GM11168 (cell line): ENCODE measurements at regions not wholly inside any gene's neighbourhood (a gene's known extent, or its start where the extent isn't known, plus 50 kb on each side); places are given as distances from the start of the nearest gene placed in this dataset.

ENCODE experiments used
- in situ Hi-C: fragments of 300-500 bp; cut with MboI; formaldehyde crosslinking; loops from one replicate; pipeline ENCODE4 v1.12.0; 2022; ENCODE audit warnings: low sequenced_read_pairs; ENCODE audit not compliant: unreplicated experiment

DNA sequence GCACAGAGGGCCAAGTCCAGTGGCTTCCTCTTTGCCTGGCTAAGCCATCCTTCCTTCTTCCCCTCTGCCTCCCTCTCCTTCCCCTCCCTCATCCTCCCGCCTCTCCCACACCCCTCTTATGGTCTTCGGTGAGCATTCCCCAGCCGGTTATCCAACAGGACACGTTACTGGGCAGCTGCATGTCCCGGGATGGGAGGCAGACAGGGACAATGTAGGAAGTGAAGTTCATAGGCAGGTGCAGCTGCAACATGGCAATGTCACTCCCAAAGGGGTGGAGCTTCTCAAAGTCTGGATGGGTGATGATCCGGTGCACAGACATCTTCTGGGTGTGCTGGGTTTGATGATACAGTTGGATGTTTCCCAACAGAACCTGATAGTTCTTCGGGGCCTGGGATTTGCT, 71.4 kb upstream of the SPTLC1 start:
- in situ Hi-C loops: no loop called here

DNA sequence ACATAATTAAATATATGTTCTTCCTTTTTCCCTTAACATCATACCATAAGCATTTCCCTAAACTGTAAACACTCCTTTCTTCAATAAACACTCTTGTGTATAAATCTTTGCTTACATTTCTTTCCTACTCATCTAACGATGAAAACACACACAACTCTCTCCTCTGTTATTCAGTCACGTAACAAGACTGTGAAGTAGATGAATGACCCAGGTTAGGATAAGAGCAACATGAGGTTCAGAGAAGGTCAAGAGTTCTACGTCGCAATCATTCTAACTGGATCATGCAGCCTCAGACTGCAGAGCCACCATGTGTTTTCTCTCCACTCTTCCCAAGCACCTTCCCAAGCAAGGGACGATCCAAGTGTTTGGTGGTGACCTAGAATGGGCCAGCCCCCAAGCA, 70.5 kb upstream of the SPTLC1 start:
- in situ Hi-C loops: no loop called here

DNA sequence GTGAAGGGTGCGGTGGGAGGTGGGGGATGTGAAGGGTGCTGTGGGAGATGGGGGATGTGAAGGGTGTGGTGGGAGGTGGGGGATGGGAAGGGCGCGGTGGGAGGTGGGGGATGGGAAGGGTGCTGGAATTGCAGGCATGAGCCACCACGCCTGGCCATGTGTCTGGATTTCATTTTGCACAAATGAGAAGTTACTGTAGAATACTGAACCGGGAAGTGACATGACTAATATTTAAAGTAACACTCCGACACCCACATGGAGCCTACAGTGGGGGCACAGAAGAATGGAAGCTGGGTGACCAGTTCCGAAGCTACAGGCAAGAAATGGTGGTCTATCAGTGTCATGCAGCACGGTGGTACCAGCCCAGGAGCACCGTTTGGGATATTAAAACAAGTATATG, 69.9 kb upstream of the SPTLC1 start:
- in situ Hi-C loops: no loop called here

DNA sequence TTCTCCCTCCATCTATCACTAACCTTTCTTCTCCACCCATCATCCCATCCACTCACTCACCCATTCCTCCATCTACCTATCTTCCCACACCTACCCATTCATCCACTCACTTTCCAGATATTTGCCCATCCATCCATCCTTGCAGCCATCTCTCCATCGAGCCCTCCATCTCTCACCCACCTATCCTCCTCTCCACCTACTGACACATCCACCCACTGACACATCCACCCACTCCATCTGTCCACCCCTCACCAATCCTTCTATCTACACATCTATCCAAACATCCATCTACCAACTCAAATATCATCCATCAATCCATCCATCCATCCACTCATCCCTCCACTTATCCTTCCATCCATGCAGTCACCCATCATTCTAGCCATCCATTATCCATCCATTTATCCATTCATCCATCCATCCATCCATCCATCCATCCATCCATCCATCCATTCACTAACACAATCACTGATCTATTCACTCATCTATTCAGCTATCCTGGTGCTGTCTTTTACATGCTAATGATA, 68.9 kb upstream of the SPTLC1 start:
- in situ Hi-C loops: no loop called here

DNA sequence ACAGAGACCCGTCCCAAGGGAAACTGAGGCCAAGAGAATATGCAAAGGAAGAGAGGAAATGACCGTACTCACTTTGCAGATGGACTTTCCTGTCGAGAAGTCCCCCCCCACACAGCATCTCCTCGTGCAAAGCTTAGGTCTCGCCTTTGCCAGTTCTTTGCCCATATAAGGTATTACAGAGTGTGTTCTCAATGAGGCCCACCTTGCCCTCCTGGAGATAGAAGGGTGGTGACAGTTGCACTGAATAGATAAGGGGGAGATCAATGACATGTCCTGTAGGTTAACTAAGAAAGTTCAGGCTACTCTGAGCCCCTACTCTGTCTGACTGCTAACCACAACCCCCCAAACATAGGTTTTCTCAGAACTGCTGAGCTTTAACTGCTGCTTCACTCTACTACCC, 68.2 kb upstream of the SPTLC1 start:
- in situ Hi-C loops: no loop called here

DNA sequence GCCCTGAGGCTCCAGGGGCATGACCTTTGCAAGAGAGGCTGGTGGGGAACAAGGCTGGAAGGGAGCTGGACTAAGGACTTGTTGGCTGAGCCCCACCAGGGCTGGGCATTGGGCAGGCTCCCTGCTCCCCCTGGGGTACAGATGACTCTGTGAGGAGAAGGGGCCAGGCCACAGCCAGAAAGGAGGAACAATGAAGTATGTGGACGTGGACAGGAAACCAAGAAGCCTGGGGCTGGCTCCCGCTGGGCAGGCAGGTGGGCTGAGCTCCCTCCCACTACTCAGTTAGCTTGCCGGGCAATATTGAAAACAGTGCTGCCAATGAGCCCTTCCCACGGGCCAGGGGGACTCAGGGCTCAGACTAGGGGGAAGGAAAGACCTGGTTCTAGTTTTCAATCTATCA, 66.1 kb upstream of the SPTLC1 start:
- in situ Hi-C loops: no loop called here

DNA sequence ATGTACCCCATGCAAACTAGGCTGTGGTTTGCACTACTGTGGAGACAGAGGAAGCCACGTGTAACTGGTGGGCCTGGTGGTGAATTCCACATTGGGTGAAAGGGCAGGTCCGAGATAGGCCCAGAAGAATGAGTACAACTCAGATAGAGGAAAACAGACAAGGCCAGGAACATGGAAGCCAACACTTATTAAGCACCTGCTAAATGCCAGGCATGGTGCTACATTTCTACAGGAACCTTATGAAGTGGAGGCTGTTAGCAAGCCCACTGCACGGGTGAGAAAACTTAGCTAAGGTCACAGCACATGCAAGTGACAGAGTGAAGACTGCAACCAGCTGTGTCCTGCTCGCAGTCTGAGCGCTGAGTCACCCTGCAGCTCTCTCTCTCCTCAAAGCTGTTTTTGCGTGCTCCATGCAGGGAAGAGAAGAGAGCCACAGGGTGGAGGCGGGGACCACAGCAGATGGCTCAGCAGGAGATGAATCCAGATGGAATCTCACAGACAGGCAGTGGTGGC, 65.5 kb upstream of the SPTLC1 start:
- in situ Hi-C loops: no loop called here

DNA sequence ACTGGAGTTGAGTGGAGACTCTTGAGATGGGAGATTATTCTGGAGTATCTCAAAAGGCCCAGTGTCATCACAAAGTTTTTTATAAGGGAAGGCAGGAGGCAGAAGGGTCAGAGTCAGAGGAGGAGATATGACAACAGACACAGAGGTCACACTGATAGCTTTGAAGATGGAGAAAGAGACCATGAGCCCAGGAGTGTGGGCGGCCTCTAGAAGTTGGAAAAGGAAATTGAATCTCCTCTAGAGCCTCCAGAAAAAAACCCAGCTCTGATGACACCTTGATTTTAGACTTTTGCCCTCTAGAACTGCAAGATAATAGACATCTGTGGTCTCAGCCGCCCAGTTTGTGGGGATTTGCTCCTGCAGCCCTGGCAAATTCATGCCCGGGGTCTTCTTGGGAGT, 64.8 kb upstream of the SPTLC1 start:
- in situ Hi-C loops: no loop called here

DNA sequence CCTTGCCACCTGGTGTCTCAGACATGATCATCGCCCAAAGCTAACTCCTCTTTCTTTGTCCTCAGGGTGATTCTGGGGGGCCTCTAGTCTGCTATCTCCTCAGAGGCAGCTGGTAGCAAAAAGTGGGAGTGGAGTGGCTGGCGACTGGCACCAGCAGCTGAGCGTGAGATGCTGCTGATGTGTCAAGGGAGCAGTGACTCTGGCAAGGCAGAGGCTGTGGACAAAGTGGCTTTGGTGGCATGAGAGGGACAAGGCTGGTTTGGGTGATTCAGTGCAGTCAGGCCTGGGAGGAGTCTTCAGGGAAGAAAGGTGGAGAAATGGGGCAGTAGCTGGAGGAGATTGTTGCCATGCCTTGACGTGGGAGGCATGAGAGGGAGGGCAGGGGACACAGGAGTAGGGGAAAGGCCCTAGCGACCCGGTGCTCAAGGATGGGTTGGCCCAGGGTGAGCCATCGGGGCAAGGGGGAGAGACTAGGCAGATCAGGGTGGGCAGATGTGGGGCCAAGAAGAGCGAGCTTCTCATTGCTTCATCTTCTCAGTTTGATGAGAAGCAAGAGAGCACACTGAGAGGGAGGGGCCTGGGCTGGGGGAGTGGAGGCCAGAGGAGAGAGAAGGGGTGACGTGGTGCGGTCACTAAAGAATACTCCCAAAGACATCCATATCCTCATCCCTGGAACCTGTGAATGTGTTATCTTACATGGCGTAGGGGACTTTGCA, 64.2 kb upstream of the SPTLC1 start:
- in situ Hi-C loops: no loop called here

DNA sequence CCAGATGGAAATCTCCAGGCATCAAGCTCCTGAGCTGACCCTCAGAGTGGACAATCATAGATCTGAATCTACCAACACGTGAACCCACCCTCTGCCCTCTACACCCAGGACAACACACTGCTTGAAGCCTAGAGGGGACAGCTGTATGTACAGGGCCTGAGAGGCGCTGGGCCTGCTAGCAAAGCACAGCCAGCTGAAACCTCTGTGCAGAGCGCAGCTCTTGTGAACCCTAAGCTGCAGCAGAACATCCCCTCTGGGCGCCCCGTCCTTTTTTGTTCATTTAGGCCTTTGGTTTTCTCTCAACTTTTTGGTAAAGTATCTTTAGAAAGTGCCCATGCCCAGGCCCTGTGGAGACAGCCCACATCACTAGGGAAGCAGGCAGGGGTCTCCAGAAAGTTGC, 62.4 kb upstream of the SPTLC1 start:
- in situ Hi-C loops: no loop called here

DNA sequence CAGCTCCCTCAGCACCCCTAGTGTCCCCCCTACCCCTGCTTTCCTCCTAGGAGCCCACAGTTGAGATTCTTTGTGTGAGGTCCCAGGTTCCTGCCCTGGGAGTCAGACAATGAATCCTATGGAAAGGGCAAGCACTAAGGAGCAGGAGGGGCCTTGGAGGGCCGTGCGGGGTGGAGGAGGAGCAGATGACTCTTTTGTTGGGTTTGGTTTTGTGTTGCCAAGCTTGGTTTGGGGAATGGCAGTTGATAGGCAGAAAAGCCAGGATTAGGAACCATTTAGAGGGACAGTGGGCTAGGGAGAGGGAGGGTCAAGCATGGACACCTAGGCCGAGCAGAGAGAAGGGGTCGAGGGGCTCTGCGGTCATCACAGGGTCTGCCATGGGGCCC, 61.6 kb upstream of the SPTLC1 start:
- in situ Hi-C loops: no loop called here

DNA sequence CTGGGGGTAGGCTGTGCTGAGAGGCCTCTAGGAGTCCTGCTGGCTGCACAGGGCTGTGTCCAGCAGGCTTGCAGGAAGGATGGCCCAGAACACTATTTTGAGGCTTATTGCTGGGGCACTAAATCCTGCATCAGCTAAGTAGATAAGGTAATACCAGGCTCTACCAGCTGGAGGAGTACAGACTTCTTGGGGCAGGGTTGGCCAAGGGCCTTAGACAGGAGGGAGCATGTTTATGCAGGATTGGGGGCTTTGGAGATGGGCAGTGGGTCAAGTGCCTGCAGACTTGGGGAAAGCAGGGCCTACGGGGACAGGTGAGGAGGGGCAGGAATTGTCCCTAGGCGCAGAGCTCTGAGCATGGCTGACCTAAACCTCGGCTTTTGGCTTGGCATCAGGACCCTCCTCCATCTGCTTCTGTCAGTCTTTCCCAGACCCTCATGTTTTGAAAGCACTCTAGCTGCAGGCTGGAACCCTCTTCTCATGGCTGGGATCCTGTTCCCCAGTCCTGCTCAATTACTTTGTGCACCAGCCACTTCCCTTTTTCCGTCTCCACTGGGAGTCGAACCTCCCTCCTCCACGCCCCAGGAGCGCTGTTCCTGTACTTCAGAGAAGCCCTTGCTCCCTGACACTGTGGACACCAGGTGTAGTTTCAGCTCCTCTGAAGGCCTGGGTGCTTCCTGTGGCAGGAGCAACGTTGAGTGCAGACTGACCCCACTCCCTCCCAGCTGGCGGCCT, 61.0 kb upstream of the SPTLC1 start:
- in situ Hi-C loops: no loop called here

DNA sequence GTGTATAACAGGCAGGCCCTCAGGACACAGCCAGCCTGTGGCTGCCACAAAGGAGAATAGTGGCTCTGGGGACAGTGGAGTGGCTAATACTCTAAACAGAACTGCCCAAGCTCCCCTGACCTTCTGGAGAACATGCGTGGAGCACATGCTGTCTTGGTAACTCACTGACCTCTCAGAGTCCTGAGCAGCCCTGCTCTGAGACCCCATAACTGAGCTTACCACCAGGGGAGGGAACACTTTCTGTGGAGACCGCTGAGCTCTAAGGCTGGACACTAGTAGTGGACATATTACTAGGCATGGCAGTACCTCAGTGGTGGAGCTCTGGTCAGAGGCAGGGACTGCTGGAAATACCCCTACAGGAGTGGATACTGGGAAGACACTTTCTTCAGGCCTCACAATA, 60.2 kb upstream of the SPTLC1 start:
- in situ Hi-C loops: no loop called here

DNA sequence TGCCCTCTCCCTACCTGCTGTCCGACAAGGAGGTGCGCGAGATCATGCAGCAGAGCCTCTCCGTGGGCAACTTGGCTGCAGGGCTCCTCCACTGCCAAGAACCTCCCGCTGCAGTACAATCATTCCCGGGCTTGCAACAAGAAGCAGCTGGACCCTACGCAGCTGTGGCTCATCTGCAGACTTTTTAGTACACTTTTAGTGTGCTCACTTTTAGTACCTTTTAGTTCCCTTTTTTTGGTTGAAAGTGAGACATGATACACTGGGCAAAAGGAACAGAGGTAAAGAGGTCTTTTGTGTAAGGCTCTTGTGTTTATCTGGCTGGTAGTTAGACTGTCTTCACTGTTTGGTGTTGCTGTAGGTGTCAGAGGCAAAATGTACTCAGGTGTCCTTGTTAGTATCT, 58.1 kb upstream of the SPTLC1 start:
- in situ Hi-C loops: no loop called here

DNA sequence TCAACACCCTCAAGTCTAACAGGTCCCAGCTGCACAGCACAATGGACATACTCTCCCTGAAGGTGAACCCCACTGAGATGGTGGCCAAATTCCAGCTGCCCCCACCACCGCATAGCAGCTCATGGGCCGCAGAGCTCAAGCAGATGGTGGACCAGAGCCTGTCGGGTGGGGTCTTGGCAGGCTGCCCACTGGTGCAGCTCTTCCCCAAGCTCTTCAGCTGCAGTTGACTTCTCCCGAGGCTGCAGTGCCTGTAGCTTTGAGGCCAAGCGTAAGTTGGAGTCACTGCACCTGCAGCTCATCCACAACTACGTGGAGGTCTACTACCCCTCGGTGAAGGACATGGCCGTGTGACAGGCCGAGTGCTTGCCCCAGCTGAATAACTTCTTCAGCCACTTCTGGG, 56.6 kb upstream of the SPTLC1 start:
- in situ Hi-C loops: no loop called here

DNA sequence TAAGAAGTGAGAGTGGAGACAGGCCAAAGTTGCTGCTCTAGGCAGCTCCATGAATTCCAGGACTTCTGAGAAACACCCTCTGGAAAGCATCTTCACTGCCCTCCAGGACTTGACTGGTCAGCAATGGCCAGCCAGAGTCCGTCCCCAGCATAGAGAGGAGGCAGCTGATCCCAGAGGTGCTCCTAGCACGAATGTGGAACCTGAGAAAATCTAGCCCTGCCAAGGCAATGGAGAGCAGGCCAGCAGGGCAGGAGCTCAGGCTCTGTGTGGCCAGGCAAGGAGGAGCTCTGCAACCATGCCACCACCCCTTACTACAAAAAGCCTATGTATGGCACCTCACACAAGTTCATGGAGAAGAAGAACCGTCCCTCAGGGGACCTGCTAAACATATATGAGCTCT, 56.1 kb upstream of the SPTLC1 start:
- in situ Hi-C loops: no loop called here

DNA sequence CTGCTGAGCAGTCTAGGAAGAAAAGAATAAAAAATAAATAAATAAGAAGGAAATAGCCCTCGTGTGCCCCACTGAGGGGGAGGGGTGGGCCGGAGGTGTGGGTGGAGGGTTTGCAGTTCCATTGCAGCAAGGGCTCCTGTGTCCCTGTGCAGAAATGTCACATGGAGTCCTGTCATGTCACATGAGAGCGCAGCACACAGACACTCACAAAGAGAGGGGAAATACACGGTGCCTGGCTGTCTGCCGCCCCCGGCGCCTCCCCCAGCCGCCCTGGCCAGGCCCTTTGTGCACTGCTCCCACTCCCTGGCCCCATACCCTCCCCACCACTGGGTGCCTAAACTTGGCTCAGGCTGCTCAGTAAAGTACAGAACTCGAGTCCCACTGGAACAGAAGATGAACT, 55.6 kb upstream of the SPTLC1 start:
- in situ Hi-C loops: no loop called here

DNA sequence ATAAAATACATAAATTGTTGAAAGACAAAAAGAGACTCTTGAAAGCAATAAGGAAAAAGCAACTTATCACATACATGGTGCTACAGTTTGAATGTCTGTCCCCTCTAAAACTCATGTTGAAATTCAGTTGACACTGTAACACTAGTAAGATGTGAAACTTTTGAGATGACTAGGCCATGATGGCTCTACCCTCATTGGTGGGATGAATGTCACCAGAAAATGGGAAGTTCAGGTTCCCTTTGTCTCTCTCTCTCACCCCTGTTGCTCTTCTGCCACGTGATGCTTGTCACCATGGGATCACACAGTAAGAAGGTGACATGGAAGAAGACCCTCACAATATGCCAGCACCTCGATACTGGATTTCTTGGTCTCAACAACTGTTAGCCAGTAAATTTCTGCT, 50.3 kb upstream of the SPTLC1 start:
- in situ Hi-C loops: no loop called here
